PC-9 (cell line): ENCODE measurements at regions not wholly inside any gene's neighbourhood (a gene's known extent, or its start where the extent isn't known, plus 50 kb on each side); places are given as distances from the start of the nearest gene placed in this dataset.

Experiments
- BruUV-seq: library from RNA; stranded (reverse); fragments of 400-500 nt; replicated peaks from 2 replicates; lab custom pipeline; 2021; lab: Mats Ljungman, UMichigan
- CTCF ChIA-PET: fragments of 300-600 bp; sonication (Branson Sonifier 250); formaldehyde crosslinking; loops from one replicate; lab custom pipeline; 2022; ENCODE audit warnings: antibody characterized with exemption; lab: Charles Lee
- POLR2A ChIA-PET: fragments of 300-600 bp; sonication (Branson Sonifier 250); formaldehyde crosslinking; loops from one replicate; lab custom pipeline; 2022; ENCODE audit warnings: antibody characterized with exemption; ENCODE audit not compliant: unreplicated experiment; lab: Charles Lee
- DNase-seq, 2 experiments: peaks; one replicate each; pipeline versions ENCODE4 v3.0.0 to v3.0.0-alpha.2; 2015 to 2022; ENCODE audit warnings: mixed read lengths in 1 of 2
- H2AFZ ChIP-seq: fragments of 200-600 bp; sonication (generic); 2 replicates; pipeline ENCODE4 v1.8.1; 2017; ENCODE audit warnings: antibody characterized with exemption
- H3F3A ChIP-seq: fragments of 200-600 bp; sonication (generic); 2 replicates; pipeline ENCODE4 v1.8.1; 2017; ENCODE audit warnings: antibody characterized with exemption, mild to moderate bottlenecking, low read depth; ENCODE audit not compliant: insufficient read depth
- H3K27ac ChIP-seq: fragments of 200-600 bp; sonication (generic); 2 replicates; pipeline ENCODE4 v1.6.1; 2016; ENCODE audit warnings: mixed run types
- H3K27me3 ChIP-seq: fragments of 200-600 bp; sonication (generic); 2 replicates; pipeline ENCODE4 v1.6.1; 2016; ENCODE audit warnings: low read depth, mixed run types; ENCODE audit not compliant: insufficient read depth
- H3K36me3 ChIP-seq: fragments of 200-600 bp; sonication (generic); 2 replicates; pipeline ENCODE4 v1.6.1; 2016; ENCODE audit warnings: low read depth, mixed run types
- H3K4me1 ChIP-seq: fragments of 200-600 bp; sonication (generic); replicated peaks from 2 replicates; pipeline ENCODE4 v1.6.1; 2016; ENCODE audit warnings: mixed run types; ENCODE audit not compliant: insufficient read depth
- H3K4me2 ChIP-seq: fragments of 200-600 bp; sonication (generic); 2 replicates; pipeline ENCODE4 v1.6.1; 2017; ENCODE audit warnings: mixed run types
- H3K4me3 ChIP-seq: fragments of 200-600 bp; sonication (generic); 2 replicates; pipeline ENCODE4 v1.6.1; 2016; ENCODE audit warnings: mixed run types
- H3K79me2 ChIP-seq: fragments of 200-600 bp; sonication (generic); 2 replicates; pipeline ENCODE4 v1.6.1; 2017; ENCODE audit warnings: low read depth, mixed run types
- H3K9me2 ChIP-seq: fragments of 200-600 bp; sonication (generic); 2 replicates; pipeline ENCODE4 v1.8.1; 2017; ENCODE audit warnings: mild to moderate bottlenecking; ENCODE audit not compliant: insufficient read depth
- H3K9me3 ChIP-seq: fragments of 200-600 bp; sonication (generic); 2 replicates; pipeline ENCODE4 v1.8.1; 2016; ENCODE audit warnings: low read depth; ENCODE audit not compliant: insufficient read depth
- H4K20me1 ChIP-seq: fragments of 200-600 bp; sonication (generic); 2 replicates; pipeline ENCODE4 v1.8.1; 2017; ENCODE audit not compliant: insufficient read depth
- CTCF ChIP-seq: fragments of 200-600 bp; sonication (generic); conservative IDR thresholded peaks from 2 replicates; pipeline ENCODE4 v1.6.1; 2017; ENCODE audit warnings: mixed run types, antibody characterized with exemption, mild to moderate bottlenecking, moderate library complexity
- EZH2 ChIP-seq: fragments of 200-600 bp; sonication (generic); IDR thresholded peaks from 2 replicates; pipeline ENCODE4 v1.8.0; 2017; ENCODE audit warnings: antibody characterized with exemption, low read depth
- intact Hi-C: fragments of 100-400 bp; cut with micrococcal nuclease; formaldehyde crosslinking; loops from one replicate; pipeline ENCODE4 v1.10.0; 2022; ENCODE audit not compliant: unreplicated experiment

GRCh38 chr19:31666126-31666525, 316.9 kb upstream of the TSHZ3 start:
- intact Hi-C loops, result no loop called here
- TF ChIP-seq EZH2, result no peak
- no peak for TF ChIP-seq CTCF
- ChIA-PET POLR2A (no interaction called here), CTCF (no interaction called here)
- no peak overlapping the region for H3K27ac ChIP-seq
- H3K27me3 ChIP-seq, result peaks cover 30% of the 10 kb centered on the region
- no peaks in the 10 kb centered on the region for H3K9me3 ChIP-seq
- H3K4me1 ChIP-seq, result no peaks in the 10 kb centered on the region
- DNase-seq, result no peak
- H3K36me3 ChIP-seq, result no peaks in the 10 kb centered on the region
- no peak overlapping the region for H3K4me2 ChIP-seq
- no peaks in the 10 kb centered on the region for H3K9me2 ChIP-seq
- no peak overlapping the region for H2AFZ ChIP-seq
- no TSS peak for BruUV-seq
- no peaks in the 10 kb centered on the region for H3F3A ChIP-seq
- no peaks in the 10 kb centered on the region for H4K20me1 ChIP-seq
- H3K79me2 ChIP-seq, result no peaks in the 10 kb centered on the region
- H3K4me3 ChIP-seq, result no peak overlapping the region

GRCh38 chr19:31667106-31667505, 317.9 kb upstream of the TSHZ3 start:
- Histone ChIP-seq H3K79me2 (no peaks in the 10 kb centered on the region), H3K27ac (no peak overlapping the region), H2AFZ (no peak overlapping the region), H3K9me3 (no peaks in the 10 kb centered on the region), H3K36me3 (no peaks in the 10 kb centered on the region), H4K20me1 (no peaks in the 10 kb centered on the region), H3K4me1 (no peaks in the 10 kb centered on the region), H3F3A (no peaks in the 10 kb centered on the region), H3K27me3 (peaks cover 26% of the 10 kb centered on the region), H3K4me3 (no peak overlapping the region), H3K4me2 (no peak overlapping the region), H3K9me2 (no peaks in the 10 kb centered on the region)
- POLR2A ChIA-PET, result no interaction called here
- no TSS peak for BruUV-seq
- CTCF ChIA-PET, result no interaction called here
- intact Hi-C loops, result no loop called here
- no peak for DNase-seq
- TF ChIP-seq CTCF, result no peak
- TF ChIP-seq EZH2, result no peak

GRCh38 chr19:31668921-31669320, 319.7 kb upstream of the TSHZ3 start:
- CTCF ChIA-PET, result no interaction called here
- H3K9me2 ChIP-seq, result no peaks in the 10 kb centered on the region
- H3K27me3 ChIP-seq, result peaks cover 17% of the 10 kb centered on the region
- no peak for DNase-seq
- no peaks in the 10 kb centered on the region for H3K4me1 ChIP-seq
- no peaks in the 10 kb centered on the region for H3K79me2 ChIP-seq
- POLR2A ChIA-PET, result no interaction called here
- no peaks in the 10 kb centered on the region for H3F3A ChIP-seq
- TF ChIP-seq EZH2, result no peak
- TF ChIP-seq CTCF, result no peak
- H2AFZ ChIP-seq, result no peak overlapping the region
- H3K4me3 ChIP-seq, result no peak overlapping the region
- no peak overlapping the region for H3K27ac ChIP-seq
- H3K9me3 ChIP-seq, result no peaks in the 10 kb centered on the region
- no peaks in the 10 kb centered on the region for H3K36me3 ChIP-seq
- no peaks in the 10 kb centered on the region for H4K20me1 ChIP-seq
- H3K4me2 ChIP-seq, result no peak overlapping the region
- intact Hi-C loops, result no loop called here
- BruUV-seq, result no TSS peak
